ENCODE measurements at regions not wholly inside any gene's neighbourhood (a gene's known extent, or its start where the extent isn't known, plus 50 kb on each side); places are given as distances from the start of the nearest gene placed in this dataset.

DNA sequence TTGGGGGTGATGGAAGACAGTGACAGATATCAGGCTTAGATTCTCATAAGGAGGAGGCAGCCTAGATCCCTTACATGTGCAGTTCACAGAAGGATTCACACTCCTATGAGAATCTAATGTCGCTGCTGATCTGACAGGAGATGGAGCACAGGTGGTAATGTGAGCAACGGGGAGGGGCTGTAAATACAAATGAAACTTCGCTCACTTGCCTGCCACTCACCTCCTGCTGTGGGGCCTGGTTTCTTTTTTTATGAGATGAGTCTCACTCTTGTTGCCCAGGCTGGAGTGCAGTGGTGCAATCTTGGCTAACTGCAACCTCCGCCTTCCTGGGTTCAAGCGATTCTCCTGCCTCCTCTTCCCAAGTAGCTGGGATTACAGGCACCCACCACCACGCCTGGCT lies 258.6 kb downstream of the EN1 start:
- no peak overlapping the region for H3K27ac ChIP-seq
- H3K4me3 ChIP-seq (replicated peaks in 1 of 3): no peak overlapping the region
- TF ChIP-seq POLR2A (IDR thresholded peaks at IDR 0.05): no peak
- TF ChIP-seq, protein P1, sequence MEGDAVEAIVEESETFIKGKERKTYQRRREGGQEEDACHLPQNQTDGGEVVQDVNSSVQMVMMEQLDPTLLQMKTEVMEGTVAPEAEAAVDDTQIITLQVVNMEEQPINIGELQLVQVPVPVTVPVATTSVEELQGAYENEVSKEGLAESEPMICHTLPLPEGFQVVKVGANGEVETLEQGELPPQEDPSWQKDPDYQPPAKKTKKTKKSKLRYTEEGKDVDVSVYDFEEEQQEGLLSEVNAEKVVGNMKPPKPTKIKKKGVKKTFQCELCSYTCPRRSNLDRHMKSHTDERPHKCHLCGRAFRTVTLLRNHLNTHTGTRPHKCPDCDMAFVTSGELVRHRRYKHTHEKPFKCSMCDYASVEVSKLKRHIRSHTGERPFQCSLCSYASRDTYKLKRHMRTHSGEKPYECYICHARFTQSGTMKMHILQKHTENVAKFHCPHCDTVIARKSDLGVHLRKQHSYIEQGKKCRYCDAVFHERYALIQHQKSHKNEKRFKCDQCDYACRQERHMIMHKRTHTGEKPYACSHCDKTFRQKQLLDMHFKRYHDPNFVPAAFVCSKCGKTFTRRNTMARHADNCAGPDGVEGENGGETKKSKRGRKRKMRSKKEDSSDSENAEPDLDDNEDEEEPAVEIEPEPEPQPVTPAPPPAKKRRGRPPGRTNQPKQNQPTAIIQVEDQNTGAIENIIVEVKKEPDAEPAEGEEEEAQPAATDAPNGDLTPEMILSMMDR (IDR thresholded peaks at IDR 0.05): no peak
- H3K4me1 ChIP-seq: no peaks in the 10 kb centered on the region
- H3K36me3 ChIP-seq: no peaks in the 10 kb centered on the region
- H3K27me3 ChIP-seq: no peaks in the 10 kb centered on the region
- no peaks in the 10 kb centered on the region for H3K9me3 ChIP-seq
- intact Hi-C loops (cut with DNase I): no loop called here
- 81 to 86% methylated on average over 6 of the region's 6 CpGs for WGBS, 2 donors
- no peak for DNase-seq

DNA sequence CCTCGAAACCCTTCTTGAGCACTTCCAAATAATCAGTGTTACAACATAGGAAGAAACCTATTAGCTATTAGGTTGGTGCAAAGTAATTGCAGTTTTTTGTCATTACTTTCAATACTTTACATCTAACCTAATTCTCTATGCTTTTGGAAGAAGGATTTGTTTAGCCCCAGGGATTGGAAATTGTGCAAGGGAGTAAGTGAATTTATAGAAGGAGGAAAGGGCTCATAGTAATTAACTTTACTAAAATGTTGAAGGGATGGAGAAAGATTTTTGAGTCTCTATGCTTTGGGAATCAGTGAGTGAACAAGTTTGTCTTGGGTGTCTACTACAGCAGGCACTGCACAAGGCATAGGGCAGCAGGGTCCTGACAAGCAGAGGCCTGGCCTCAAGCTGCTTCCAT lies 261.1 kb downstream of the EN1 start:
- intact Hi-C loops (cut with DNase I): no loop called here
- H3K4me1 ChIP-seq: no peaks in the 10 kb centered on the region
- DNase-seq: no peak
- TF ChIP-seq POLR2A (IDR thresholded peaks at IDR 0.05): no peak
- TF ChIP-seq, protein P1 (IDR thresholded peaks at IDR 0.05): no peak
- no peaks in the 10 kb centered on the region for H3K36me3 ChIP-seq
- H3K27me3 ChIP-seq: no peaks in the 10 kb centered on the region
- H3K4me3 ChIP-seq (replicated peaks in 1 of 3): no peak overlapping the region
- H3K27ac ChIP-seq: no peak overlapping the region
- H3K9me3 ChIP-seq: no peaks in the 10 kb centered on the region
- WGBS, 2 donors: 86 to 88% methylated on average over 1 of the region's 1 CpG

DNA sequence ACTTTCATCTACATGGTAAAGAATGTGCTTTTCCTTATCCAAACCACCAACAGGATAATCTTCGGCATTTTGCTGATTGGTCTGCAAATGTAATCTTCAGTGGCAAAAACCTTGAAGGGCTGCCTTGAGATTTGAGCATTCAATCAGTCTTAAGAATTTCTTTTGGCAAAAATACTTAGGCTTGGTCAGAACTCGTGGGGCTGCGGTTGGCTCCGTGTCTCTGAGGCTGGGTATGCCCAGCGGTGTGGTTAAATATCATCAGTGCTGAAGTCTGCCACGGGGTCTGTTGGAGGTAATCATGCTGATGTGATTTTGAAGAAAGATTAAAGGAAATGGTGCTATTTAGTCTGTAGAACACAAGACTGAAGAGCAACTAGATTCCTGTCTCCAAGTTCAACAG lies 262.6 kb downstream of the EN1 start:
- H3K27me3 ChIP-seq: no peaks in the 10 kb centered on the region
- no peaks in the 10 kb centered on the region for H3K4me1 ChIP-seq
- 75 to 79% methylated on average over 6 of the region's 6 CpGs for WGBS, 2 donors

DNA sequence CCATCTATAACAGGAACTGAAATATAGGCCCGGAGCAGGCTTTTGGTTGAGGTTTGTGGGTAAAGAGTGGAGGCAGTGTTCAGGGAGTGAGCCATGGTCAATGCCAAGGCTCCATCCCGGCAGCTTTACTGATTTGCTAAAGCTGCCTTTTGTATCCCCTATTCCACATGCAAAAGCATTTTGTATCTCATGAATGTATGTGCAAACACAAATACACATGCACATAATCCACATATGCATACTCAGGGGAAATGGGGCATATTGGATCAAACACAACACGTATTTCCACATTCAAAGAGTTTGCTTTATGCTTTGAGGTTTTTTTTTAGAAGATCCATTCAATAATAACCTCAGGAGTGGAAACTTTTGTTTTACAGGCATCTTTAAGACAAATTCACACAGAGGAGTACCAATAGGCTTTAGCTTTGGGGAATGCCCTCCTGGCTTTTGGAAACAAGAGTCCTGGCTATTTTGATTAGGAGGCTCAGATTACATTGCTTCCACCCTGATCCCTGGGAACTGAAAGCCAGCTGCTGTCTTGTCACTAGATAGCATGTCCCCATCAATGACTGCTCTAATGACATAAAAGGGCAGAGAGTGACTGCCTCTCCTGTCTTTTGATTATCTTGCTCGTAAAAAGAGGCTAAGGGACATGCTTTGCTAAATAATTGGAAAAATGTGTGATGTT lies 263.2 kb downstream of the EN1 start:
- H3K27ac ChIP-seq: no peak overlapping the region
- DNase-seq: no peak
- H3K27me3 ChIP-seq: no peaks in the 10 kb centered on the region
- 81 to 88% methylated on average over 4 of the region's 4 CpGs for WGBS, 2 donors
- no peaks in the 10 kb centered on the region for H3K36me3 ChIP-seq
- H3K4me3 ChIP-seq (replicated peaks in 1 of 3): no peak overlapping the region
- no peaks in the 10 kb centered on the region for H3K4me1 ChIP-seq
- intact Hi-C loops (cut with DNase I): no loop called here
- no peaks in the 10 kb centered on the region for H3K9me3 ChIP-seq
- TF ChIP-seq, protein P1 (IDR thresholded peaks at IDR 0.05): no peak
- TF ChIP-seq POLR2A (IDR thresholded peaks at IDR 0.05): no peak

More for the DNA sequence above, 262.6 kb downstream of the EN1 start:
- no peak for DNase-seq
- no peak for TF ChIP-seq POLR2A (IDR thresholded peaks at IDR 0.05)
- TF ChIP-seq, protein P1 (IDR thresholded peaks at IDR 0.05): no peak
- no peak overlapping the region for H3K4me3 ChIP-seq (replicated peaks in 1 of 3)
- no peak overlapping the region for H3K27ac ChIP-seq
- H3K36me3 ChIP-seq: no peaks in the 10 kb centered on the region
- intact Hi-C loops (cut with DNase I): no loop called here
- no peaks in the 10 kb centered on the region for H3K9me3 ChIP-seq

DNA sequence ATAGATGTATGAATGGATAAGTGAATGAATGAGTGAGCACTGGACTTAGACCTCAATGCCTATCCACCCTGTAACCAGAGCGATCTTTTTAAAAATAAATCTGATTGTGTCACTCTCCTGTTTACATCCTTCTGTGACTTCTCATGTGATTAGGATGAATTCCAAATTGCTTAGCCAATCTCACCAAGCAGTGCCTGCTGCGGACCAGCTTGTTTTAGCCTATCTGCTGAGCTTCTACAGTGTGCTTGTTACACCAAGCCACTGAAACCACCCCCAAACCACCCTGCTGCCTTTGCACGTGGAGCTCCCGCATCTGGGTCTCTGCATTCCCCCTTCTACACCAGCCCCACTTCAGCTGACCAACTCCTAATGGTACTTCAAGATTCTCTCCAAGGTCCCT lies 265.4 kb downstream of the EN1 start:
- H3K9me3 ChIP-seq: no peaks in the 10 kb centered on the region
- TF ChIP-seq, protein P1 (IDR thresholded peaks at IDR 0.05): no peak
- no peak for TF ChIP-seq POLR2A (IDR thresholded peaks at IDR 0.05)
- no peaks in the 10 kb centered on the region for H3K36me3 ChIP-seq
- no peak overlapping the region for H3K4me3 ChIP-seq (replicated peaks in 1 of 3)
- no peaks in the 10 kb centered on the region for H3K4me1 ChIP-seq
- intact Hi-C loops (cut with DNase I): no loop called here
- no peak for DNase-seq
- H3K27ac ChIP-seq: no peak overlapping the region
- 73 to 89% methylated on average over 4 of the region's 4 CpGs for WGBS, 2 donors
- H3K27me3 ChIP-seq: no peaks in the 10 kb centered on the region

Data from thyroid gland (tissue), 4 donors.